CD4-positive, alpha-beta T cell (primary cell): ENCODE measurements at regions not wholly inside any gene's neighbourhood (a gene's known extent, or its start where the extent isn't known, plus 50 kb on each side); places are given as distances from the start of the nearest gene placed in this dataset.
"Not testable (repeated sequence)": the region's sequence is repeated elsewhere in the genome, so short reads cannot be mapped to it uniquely, and the experiment has no call there.

Source experiments
- ATAC-seq: fragments of 200-7000 bp; cut with Tn5 transposase; one replicate; pipeline ENCODE4 v1.10.0; 2022; ENCODE audit warnings: mild to moderate bottlenecking; ENCODE audit not compliant: poor library complexity
- CTCF ChIA-PET: fragments of 350-600 bp; sonication (Branson Sonifier 250); formaldehyde crosslinking; loops from one replicate; lab custom pipeline; 2021; ENCODE audit warnings: antibody characterized with exemption, inconsistent platforms; lab: Charles Lee
- POLR2A ChIA-PET: fragments of 350-600 bp; sonication (Branson Sonifier 250); formaldehyde crosslinking; loops from one replicate; lab custom pipeline; 2021; ENCODE audit warnings: antibody characterized with exemption, inconsistent platforms; lab: Charles Lee
- DNase-seq, 14 experiments: peaks; one replicate each; pipeline ENCODE4 v3.0.0-alpha.2; 2013 to 2020; ENCODE audit warnings: mixed read lengths in 2 of 14
- H3K27ac ChIP-seq, 2 donors: one replicate each; pipeline versions ENCODE4 v1.5.1 to v1.7.0; 2013; ENCODE audit warnings: low read length in 2 of 2, low read depth in 1 of 2, mild to moderate bottlenecking in 1 of 2
- H3K27me3 ChIP-seq, 2 experiments: 1 replicate in 1 of 2; 2 replicates in 1 of 2; pipeline versions ENCODE4 v1.6.1 to v1.7.0; 2013; ENCODE audit warnings: low read length in 2 of 2, control low read depth in 1 of 2, mild to moderate bottlenecking in 1 of 2, moderate library complexity in 1 of 2; ENCODE audit not compliant: insufficient read depth in 2 of 2, control insufficient read depth in 1 of 2
- H3K36me3 ChIP-seq: one replicate; pipeline ENCODE4 v1.6.1; 2013; ENCODE audit warnings: low read length, control low read depth; ENCODE audit not compliant: insufficient read depth
- H3K4me1 ChIP-seq: one replicate; pipeline ENCODE4 v1.6.1; 2013; ENCODE audit warnings: low read length, control low read depth; ENCODE audit not compliant: insufficient read depth
- H3K4me3 ChIP-seq: one replicate; pipeline ENCODE4 v1.5.1; 2013; ENCODE audit warnings: mild to moderate bottlenecking, low read length, moderate library complexity
- H3K9me3 ChIP-seq, 2 experiments: 1 replicate in 1 of 2; 2 replicates in 1 of 2; pipeline versions ENCODE4 v1.6.1 to v1.7.0; 2013; ENCODE audit warnings: low read length in 2 of 2, mild to moderate bottlenecking in 2 of 2, control low read depth in 1 of 2, moderate library complexity in 1 of 2; ENCODE audit not compliant: control insufficient read depth in 1 of 2, insufficient read depth in 1 of 2
- H3K27ac Mint-ChIP-seq: one replicate; pipeline ENCODE4 v1.8.0; 2020; ENCODE audit warnings: mixed read lengths
- H3K27me3 Mint-ChIP-seq: one replicate; pipeline ENCODE4 v1.8.0; 2021; ENCODE audit warnings: mixed read lengths
- H3K36me3 Mint-ChIP-seq: one replicate; pipeline ENCODE4 v1.8.0; 2021; ENCODE audit warnings: low read depth, mixed read lengths
- H3K4me1 Mint-ChIP-seq: one replicate; pipeline ENCODE4 v1.8.0; 2021; ENCODE audit warnings: low read depth, mixed read lengths
- H3K4me3 Mint-ChIP-seq: one replicate; pipeline ENCODE4 v1.8.0; 2020; ENCODE audit warnings: mild to moderate bottlenecking, mixed read lengths
- H3K9me3 Mint-ChIP-seq: one replicate; pipeline ENCODE4 v1.8.0; 2020; ENCODE audit warnings: mixed read lengths
- CTCF ChIP-seq: fragments of 200-600 bp; IDR thresholded peaks from one replicate; pipeline ENCODE4 v1.8.0; 2022; ENCODE audit warnings: antibody characterized with exemption, mild to moderate bottlenecking
- intact Hi-C, 2 experiments: fragments of 100-400 bp; cut with DNase I in 1 of 2; cut with micrococcal nuclease in 1 of 2; formaldehyde crosslinking; loops; one replicate each; pipeline versions ENCODE4 v1.15.1 to v1.9.0; 2023 to 2025; cut with DNase I, micrococcal nuclease

GRCh38 chr3:61409638-61410037 is 151.7 kb upstream of the PTPRG start:
- intact Hi-C loops = no loop called here
- no peak for ATAC-seq

GRCh38 chr3:61410358-61410757 is 151.0 kb upstream of the PTPRG start:
- H3K36me3 ChIP-seq, H3K9me3 ChIP-seq, CTCF ChIA-PET, DNase-seq, H3K4me1 ChIP-seq, POLR2A ChIA-PET, H3K36me3 Mint-ChIP-seq, H3K4me3 ChIP-seq, H3K27ac Mint-ChIP-seq, H3K27me3 ChIP-seq, H3K4me1 Mint-ChIP-seq, intact Hi-C loops, H3K4me3 Mint-ChIP-seq, ATAC-seq, H3K9me3 Mint-ChIP-seq, H3K27ac ChIP-seq: not testable (repeated sequence)
- H3K27me3 Mint-ChIP-seq = peaks cover 17% of the 10 kb centered on the region

More at GRCh38 chr3:61409638-61410037, 151.7 kb upstream of the PTPRG start:
- Mint-ChIP-seq H3K4me1 (no peaks in the 10 kb centered on the region), H3K4me3 (no peak overlapping the region), H3K9me3 (peaks cover 3% of the 10 kb centered on the region), H3K27me3 (peaks cover 17% of the 10 kb centered on the region), H3K36me3 (no peaks in the 10 kb centered on the region), H3K27ac (no peak overlapping the region)
- Histone ChIP-seq H3K4me3 (no peak overlapping the region), H3K27ac (no peak overlapping the region), H3K36me3 (no peaks in the 10 kb centered on the region), H3K9me3 (no peaks in the 10 kb centered on the region), H3K27me3 (no peaks in the 10 kb centered on the region), H3K4me1 (no peaks in the 10 kb centered on the region)
- TF ChIP-seq CTCF = no peak
- ChIA-PET CTCF (no interaction called here), POLR2A (no interaction called here)
- no peak for DNase-seq

GRCh38 chr3:61411009-61411662 is 150.2 kb upstream of the PTPRG start:
- no peak for TF ChIP-seq CTCF
- no peak for DNase-seq
- no peaks in the 10 kb centered on the region for H3K27me3 ChIP-seq
- no peak overlapping the region for H3K4me3 ChIP-seq
- H3K27me3 Mint-ChIP-seq = peaks cover 17% of the 10 kb centered on the region
- intact Hi-C loops = no loop called here
- H3K36me3 ChIP-seq = no peaks in the 10 kb centered on the region
- H3K36me3 Mint-ChIP-seq = no peaks in the 10 kb centered on the region
- no peaks in the 10 kb centered on the region for H3K9me3 ChIP-seq
- no peaks in the 10 kb centered on the region for H3K4me1 ChIP-seq
- peaks cover 3% of the 10 kb centered on the region for H3K9me3 Mint-ChIP-seq
- H3K4me1 Mint-ChIP-seq = no peaks in the 10 kb centered on the region
- ATAC-seq = no peak
- ChIA-PET POLR2A (no interaction called here), CTCF (no interaction called here)
- no peak overlapping the region for H3K4me3 Mint-ChIP-seq
- H3K27ac Mint-ChIP-seq = no peak overlapping the region
- no peak overlapping the region for H3K27ac ChIP-seq

GRCh38 chr3:61414456-61414855 is 146.9 kb upstream of the PTPRG start:
- ATAC-seq (no peak), DNase-seq (no peak)
- Mint-ChIP-seq H3K9me3 (no peaks in the 10 kb centered on the region), H3K27me3 (peaks cover 4% of the 10 kb centered on the region), H3K27ac (no peak overlapping the region), H3K4me3 (no peak overlapping the region), H3K36me3 (no peaks in the 10 kb centered on the region), H3K4me1 (no peaks in the 10 kb centered on the region)
- Histone ChIP-seq H3K9me3 (no peaks in the 10 kb centered on the region), H3K27ac (no peak overlapping the region), H3K36me3 (no peaks in the 10 kb centered on the region), H3K4me3 (no peak overlapping the region), H3K4me1 (no peaks in the 10 kb centered on the region), H3K27me3 (no peaks in the 10 kb centered on the region)
- no peak for TF ChIP-seq CTCF
- intact Hi-C loops = no loop called here
- POLR2A ChIA-PET = no interaction called here
- CTCF ChIA-PET = no interaction called here
